ENCODE measurements at regions not wholly inside any gene's neighbourhood (a gene's known extent, or its start where the extent isn't known, plus 50 kb on each side); places are given as distances from the start of the nearest gene placed in this dataset.

DNA sequence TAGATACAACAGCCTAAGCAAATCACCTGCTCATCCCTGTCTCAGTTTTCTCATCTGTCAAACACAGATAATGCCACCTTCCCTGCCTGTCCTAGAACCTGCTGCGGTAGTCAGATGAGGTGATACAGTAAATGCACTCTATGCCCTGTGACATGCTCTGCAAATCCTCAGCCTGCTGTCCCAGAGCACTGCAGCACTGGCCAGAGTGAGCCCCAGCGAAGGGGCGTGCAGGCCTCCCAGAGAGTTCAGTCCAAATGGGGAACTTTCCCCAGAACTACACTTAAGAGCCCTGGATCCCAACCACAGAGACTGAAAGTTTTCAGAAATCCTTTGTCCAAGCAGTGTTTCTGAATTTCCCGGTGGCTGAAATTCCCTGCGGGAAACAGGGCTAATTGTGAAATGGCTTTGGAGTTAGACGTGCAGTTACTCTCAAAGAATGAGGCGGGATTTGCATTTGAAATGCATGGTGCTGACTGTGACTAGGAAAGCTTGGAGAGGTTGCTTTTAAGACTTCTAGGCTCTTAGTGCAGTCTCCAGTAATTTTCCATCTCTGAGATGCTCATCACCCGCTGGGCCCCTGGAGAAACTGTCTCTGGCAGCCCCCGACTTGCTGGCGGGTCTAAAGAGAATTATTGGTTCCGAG is 206.5 kb upstream of the AJAP1 start:
- TF ChIP-seq, protein P1, sequence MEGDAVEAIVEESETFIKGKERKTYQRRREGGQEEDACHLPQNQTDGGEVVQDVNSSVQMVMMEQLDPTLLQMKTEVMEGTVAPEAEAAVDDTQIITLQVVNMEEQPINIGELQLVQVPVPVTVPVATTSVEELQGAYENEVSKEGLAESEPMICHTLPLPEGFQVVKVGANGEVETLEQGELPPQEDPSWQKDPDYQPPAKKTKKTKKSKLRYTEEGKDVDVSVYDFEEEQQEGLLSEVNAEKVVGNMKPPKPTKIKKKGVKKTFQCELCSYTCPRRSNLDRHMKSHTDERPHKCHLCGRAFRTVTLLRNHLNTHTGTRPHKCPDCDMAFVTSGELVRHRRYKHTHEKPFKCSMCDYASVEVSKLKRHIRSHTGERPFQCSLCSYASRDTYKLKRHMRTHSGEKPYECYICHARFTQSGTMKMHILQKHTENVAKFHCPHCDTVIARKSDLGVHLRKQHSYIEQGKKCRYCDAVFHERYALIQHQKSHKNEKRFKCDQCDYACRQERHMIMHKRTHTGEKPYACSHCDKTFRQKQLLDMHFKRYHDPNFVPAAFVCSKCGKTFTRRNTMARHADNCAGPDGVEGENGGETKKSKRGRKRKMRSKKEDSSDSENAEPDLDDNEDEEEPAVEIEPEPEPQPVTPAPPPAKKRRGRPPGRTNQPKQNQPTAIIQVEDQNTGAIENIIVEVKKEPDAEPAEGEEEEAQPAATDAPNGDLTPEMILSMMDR (conservative IDR thresholded peaks at IDR 0.05) = no peak

DNA sequence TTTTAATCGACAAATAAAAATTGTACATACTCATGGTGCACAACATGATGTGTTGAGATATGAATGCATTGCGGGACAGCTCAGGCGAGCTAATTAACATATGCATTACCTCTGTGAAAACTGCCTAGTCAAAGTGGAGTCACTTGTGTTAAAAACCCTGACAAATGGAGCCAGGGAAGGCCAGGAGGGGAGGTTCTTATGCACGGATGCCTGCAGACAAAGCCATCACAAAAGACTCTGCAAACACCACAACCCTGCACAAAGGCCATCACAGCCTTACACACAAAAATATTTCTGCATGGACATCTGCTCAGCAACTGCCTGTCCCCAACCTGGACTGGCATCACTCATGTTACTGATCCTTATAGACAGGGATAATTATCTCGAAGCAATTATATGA is 204.4 kb upstream of the AJAP1 start:
- no peak overlapping the region for H3K27ac ChIP-seq
- TF ChIP-seq, protein P1 (conservative IDR thresholded peaks at IDR 0.05) = no peak

More for the DNA sequence above, 206.5 kb upstream of the AJAP1 start:
- H3K27ac ChIP-seq = no peak overlapping the region

GRCh38 chr1:4452701-4453100 is 201.7 kb upstream of the AJAP1 start:
- TF ChIP-seq, protein P1 (conservative IDR thresholded peaks at IDR 0.05) = no peak
- no peak overlapping the region for H3K27ac ChIP-seq

GRCh38 chr1:4460052-4460451 is 194.4 kb upstream of the AJAP1 start:
- TF ChIP-seq, protein P1 (conservative IDR thresholded peaks at IDR 0.05) = no peak
- no peak overlapping the region for H3K27ac ChIP-seq

DNA sequence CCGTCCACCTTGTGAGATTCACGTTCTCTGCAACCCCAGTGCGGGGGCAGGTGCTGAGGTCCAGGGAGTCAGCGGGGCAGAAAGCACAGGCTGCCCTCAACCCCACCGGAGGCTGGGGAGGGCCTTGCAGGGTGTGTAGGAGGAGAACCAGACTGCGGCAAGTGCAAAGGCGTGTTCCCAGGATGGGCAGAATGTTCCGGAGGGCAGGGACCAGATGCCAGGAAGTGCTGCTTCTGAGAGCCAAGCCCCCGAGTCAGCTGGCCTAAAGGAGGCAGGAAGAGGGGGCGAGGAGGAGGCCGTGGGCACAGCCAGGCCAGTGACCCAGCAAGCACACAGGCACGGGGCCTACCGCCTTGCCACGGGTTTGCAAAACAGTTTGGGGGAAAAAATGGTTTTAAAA is 193.8 kb upstream of the AJAP1 start:
- TF ChIP-seq, protein P1 (conservative IDR thresholded peaks at IDR 0.05) = no peak
- H3K27ac ChIP-seq = no peak overlapping the region

DNA sequence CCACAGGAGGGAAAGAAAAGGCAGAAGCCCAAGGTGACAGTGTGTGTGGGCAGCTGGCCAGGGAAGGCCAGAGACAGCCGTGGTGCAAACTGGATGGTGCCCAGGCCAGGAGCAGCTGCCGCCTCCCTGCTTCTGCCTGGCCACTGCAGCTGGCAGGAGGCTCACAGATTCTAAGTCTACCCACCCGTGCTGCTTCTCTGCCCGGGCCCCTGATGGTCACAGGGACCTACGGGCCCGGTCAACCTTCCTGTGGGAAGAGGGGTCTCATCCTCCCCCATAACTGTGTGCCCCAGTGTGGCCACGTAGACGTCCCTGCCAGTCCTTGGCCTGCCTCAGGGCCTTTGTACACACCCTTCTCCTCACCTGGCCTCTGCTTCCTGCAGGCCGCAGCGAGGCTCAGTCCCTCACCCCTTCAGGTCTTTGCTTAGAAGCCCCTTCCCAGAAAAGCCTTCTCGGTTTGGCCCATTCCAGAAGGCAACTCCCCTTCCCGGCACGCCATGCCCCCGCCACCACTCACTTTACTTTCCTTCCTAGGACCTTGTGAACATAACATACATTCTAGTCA is 192.6 kb upstream of the AJAP1 start:
- TF ChIP-seq, protein P1 (conservative IDR thresholded peaks at IDR 0.05) = no peak

GRCh38 chr1:4462831-4463484 is 191.5 kb upstream of the AJAP1 start:
- TF ChIP-seq, protein P1 (conservative IDR thresholded peaks at IDR 0.05) = no peak
- no peak overlapping the region for H3K27ac ChIP-seq

More for the DNA sequence above, 192.6 kb upstream of the AJAP1 start:
- no peak overlapping the region for H3K27ac ChIP-seq

Measured in VCaP (cell line).